HG02678 (cell line): ENCODE measurements at regions not wholly inside any gene's neighbourhood (a gene's known extent, or its start where the extent isn't known, plus 50 kb on each side); places are given as distances from the start of the nearest gene placed in this dataset.

ENCODE experiments used
- ATAC-seq: cut with Tn5 transposase; IDR thresholded peaks from one replicate; pipeline ENCODE4 v1.9.1; 2021; ENCODE audit warnings: mild to moderate bottlenecking, moderate library complexity; ENCODE audit not compliant: unreplicated experiment

DNA sequence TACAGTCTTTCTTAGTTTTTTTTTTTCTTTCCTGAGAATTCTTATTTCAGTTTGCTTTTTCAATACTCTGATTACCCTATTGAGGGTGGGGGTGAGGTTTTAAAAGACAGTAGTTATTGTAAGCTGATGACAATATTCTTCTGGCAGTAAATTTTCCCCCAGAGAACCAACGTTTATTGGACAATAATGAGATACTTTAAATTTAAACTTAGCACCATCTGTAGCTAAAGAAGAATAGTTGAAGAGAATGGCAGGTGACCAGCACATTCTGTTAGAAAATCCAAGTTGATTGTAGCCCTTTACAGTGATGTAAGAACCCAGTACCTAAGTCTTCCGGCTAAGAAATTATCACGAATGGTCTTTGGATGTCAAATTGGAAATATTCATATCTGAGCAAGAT lies 364.6 kb upstream of the LYPLAL1 start:
- ATAC-seq, result no peak

DNA sequence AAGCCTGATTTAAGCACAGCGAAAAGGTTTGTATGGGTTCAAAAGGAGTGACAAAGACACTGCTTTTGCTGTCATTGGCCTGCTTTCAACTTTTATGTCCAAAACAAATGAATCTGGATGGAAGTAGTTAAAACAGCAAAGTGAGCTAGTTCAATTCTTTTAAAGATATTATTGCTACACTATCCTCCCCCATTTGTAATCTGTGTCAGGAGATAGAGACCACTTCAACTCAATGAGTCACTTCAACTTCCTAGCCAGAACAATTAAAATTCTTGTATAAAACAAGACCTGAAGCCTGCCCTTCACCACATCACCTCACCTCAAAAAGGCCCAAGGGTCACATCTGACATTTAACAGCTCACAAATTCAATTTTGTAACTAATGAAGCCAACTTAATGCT lies 364.1 kb upstream of the LYPLAL1 start:
- no peak for ATAC-seq

DNA sequence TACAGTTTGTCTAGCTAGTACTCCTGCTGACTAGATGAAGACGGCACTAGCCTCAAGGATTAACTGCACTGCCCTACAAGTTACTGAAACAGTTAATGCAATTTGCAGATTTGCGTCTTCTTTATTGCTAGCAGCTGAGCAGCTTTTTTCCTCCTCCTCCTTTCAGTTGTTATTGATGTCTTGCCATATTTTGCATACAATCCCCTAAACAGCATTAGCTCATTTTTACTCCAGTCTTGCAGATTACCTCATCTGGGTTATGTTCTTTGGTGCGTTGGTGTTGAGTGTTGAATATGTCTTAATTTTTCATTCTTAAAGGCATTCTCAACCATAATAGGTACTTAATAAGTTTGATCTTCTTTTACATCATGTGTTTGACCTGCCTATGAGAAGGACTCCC lies 363.4 kb upstream of the LYPLAL1 start:
- ATAC-seq, result no peak

DNA sequence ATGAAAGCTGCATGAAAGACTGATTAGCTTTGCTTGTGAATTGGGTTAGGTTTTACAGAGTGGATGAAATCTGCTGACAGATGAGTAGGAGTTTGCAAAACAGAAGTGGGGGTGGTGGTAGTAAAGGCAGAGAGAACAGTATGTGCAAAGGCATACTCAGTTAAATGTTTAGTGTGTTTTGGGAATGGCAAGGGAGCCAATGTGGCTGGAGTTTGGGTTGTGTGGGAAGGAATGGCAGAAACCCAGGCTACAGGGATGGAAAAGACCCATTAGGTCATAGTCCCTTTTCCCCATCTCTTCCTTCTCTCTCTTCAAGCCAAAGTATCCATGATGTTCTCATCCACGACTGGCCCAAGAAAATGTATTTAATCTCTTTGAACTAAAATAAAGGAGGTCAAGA lies 362.2 kb upstream of the LYPLAL1 start:
- no peak for ATAC-seq

DNA sequence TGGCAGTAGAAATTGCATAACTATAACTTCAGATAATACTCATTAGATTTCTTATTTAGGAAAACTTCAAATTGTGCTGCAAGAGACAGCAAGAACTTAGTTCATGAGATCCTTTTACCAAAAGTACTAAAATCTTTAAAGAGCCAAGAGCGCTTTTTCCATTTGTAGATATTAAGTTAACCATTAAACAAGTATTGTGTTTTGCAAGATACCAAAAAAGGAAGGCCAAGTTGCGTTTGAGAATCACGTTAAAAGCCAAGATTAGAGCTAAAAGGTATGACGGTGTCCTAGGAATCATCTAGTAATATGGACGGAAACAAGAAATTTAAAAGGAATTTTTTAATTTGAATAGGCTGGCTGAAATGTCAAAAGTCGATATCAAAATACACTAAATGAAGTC lies 361.3 kb upstream of the LYPLAL1 start:
- no peak for ATAC-seq

DNA sequence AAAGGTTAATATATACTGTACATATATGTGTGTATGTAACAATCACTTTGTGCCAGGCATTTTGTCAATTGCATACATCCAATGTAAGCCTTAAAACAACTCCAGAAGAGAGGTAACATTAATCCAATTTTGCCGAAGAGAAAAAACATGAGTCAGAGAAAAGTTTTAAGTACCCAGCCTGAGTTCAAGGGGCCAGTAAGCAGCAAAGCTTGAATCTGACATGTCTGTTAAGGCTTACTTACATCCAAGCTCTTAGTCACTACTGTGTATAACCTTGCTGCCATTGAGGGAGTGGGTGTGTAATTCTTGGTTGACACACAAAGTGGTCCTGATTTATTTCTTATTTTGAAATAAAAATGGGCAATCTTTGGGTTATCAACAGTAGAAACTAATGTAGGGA lies 360.4 kb upstream of the LYPLAL1 start:
- no peak for ATAC-seq

DNA sequence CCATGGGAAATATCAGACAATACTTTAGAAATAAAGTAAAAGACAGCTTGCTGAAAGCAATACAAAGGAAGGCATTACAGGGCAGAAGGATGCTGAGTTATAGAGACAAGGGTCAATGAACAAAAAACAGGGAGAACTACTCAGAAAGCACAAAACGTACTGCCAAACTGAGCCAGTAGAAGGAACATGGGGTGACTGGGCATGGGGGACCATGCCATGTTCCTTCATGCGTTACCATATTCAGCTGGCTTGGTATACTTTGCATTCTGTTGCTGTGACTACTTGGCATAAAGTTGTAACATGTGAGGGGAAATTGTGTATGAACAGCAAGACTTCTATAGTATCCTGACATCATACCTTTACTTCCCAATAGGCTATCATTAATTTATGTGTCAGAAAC lies 358.6 kb upstream of the LYPLAL1 start:
- no peak for ATAC-seq

DNA sequence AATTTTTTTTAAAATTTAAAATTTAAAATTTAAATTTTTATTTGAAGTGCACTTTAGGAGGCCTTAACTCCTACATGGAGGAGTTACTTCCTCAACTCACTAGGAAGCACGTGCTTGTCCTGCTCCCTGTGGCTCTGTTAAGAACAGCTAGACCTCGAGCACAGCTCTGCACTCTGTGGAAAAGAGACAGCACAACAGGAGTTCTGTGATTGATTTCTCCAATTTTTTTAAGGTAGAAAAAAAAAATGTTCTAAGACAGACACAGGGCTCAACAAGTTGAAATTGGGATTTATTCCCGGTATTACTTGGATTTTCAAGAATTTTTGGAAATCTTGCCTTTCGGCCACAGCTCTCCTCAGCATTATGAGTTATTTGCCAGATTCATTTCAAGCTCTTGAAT lies 356.6 kb upstream of the LYPLAL1 start:
- no peak for ATAC-seq

DNA sequence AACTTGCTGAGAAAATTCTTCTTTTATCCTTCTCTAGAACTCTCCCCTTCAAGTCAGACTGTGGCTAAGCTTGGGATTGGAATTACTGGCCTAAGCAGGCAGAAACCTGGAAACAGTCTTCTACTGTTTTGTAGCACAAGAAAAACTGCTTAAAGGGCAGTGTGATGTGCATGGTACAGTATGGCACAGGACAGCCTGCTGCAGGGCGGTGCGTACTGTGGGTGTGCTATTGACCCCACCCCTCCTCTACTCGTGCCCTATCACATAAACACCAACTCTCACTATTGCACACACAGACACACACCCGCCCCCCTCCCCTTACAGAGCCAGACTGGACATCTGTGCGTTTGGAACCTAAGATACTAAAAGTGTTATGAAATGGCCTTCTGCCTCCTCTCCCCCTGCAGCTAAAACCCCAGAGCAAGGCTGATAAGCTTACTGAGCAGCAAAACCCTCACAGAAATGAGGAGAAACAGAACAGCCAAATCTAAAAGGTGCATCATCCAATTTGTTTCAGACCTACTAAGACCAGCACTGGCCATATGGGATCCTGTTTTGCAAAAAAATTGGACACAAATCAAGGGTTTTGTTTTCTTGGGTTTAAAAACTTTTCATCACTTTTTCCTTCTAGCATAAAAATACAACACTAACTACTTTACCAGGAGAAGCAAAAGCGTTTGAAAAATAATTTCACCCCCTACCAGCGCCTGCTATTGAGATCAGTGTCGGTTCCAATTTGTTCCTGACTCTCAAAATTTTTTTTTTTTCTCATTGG lies 355.8 kb upstream of the LYPLAL1 start:
- ATAC-seq, result no peak

DNA sequence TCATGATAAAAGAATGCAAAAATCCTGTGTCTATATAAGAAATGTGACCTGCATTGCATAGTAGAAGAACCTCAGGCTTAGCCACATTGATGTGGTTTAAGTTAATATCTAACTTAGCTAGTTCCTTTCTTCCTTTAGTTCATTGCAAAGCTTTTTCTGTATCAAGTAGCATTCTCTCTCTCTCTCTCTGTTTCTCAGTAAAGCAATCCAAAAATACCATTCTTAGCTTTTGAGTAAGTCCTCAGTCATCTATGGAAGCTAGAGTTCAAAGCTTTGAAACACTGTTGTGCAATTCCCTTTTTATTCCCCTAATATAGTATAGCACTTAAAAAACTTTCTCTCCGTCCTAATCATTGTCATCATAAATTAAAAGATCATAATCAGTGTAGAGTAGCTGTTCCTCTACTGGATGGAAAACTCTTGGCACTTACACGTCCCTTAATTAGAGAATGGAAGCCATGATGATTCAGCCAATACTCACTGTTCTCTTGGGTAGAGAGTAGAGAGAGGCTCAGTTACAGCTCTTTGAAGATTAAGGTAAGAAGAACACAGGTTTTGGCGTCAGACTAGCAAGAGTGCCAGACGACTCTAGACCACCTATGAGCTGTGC lies 350.3 kb upstream of the LYPLAL1 start:
- peak; percentile 71 for ATAC-seq

DNA sequence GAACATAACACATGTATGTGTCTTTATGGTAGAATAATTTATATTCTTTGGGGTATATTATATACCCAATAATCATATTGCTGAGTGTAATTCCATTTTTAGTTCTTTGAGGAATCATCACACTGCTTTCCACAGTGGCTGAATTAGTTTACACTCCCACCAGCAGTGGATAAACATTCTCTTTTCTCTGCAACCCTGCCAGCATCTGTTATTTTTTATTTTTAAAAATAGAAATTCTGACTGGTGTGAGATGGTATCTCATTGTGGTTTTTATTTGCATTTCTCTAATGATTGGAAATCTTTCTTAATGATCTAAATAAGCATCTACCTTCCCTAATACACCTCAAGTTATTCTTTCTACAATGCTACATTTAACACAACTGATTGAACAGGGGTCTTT lies 346.2 kb upstream of the LYPLAL1 start:
- no peak for ATAC-seq

DNA sequence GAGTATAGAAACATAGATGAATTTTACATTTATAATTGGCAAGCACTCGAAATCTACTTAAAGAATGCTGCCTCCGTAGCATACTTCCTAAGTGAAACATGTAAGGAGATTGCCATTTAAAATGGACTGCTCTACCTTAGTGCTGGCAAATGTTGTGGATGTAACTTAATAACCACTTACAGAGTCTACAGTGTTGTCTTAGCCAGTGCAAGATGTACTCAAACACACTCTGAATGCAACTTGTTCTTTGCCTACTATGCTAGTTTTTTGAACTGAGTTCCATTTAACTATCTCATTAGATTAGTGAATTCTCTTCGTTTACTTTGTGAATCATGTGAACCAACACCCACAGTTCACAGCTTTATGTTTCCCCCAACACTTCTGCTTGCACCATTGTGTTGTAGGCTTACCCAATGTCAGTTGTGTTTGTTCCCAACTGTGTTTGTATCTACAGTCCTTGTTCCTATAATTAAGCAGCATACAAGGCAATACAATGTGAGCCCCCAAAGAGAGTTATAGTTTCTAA lies 345.5 kb upstream of the LYPLAL1 start:
- ATAC-seq, result no peak

DNA sequence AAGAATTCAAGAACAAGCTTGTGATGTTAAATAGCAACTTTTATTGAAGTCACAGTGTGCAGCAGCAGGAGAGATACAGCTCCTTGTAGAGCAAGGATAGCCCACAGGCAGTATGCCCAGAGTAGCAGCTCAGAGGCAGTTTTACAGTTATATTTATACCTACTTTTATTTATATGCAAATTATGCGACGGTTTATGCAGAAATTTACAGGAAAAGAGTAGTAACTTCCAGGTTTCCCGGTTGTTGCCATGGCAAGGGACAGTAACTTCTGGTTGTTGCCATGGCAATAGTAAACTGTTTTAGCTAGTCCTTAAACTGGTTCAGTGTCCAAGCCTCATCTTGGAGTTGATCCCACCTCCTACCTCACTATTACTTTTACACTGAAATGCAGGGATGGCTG lies 344.6 kb upstream of the LYPLAL1 start:
- ATAC-seq, result no peak

DNA sequence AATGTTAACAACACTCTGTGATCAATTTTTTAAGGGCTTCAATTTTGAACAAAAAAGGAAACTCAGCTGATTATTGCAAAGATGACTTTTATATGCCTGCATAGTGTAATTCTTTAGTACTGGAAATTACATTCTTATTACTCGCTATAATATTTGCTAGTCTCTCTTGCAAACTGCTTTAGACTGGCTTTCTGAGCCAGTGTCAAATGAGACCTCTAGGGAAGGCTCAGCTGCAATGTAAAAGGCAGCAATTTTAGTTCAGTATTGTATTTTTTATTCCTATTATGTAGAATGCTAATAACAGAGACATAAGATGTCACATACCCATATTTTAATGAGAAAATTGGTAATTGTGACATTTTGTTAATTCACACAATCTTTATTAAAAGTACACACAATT lies 338.1 kb upstream of the LYPLAL1 start:
- ATAC-seq, result no peak

DNA sequence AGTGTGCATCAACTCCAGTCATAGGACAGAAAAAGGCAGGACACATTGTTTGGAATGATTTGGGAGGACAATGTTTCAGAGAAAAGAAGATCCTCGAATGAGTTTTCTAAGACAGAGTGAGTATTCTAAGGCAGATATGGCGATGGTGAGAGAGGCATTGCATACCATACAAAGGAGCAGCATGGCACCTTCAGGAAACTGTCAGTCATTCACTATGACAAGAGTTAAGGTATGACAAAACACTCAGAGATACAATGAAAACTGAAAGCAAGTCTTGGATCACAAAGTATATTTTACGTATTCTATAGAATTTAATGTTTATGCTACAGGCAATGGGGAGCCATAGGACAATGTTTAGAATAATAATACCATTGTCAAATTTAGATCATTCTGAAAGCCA lies 337.4 kb upstream of the LYPLAL1 start:
- ATAC-seq, result no peak

DNA sequence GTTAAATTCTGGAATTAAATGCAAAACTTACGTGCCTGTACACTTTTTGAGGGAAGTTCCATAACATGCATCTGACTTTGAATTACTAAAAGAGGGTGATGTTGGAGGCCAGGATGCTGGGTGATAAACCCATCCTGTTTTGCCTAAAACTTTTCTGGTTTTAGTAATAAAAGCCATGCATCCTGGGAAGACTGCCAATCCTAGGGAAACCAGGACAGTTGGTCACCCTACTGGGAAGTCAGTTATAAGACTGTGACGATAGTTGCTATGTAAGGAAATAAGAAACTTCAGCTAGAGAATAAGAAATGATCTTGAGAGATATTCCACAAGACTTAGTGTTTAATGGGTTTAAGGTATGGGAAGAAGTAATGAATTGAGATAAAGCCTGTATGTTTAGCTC lies 336.6 kb upstream of the LYPLAL1 start:
- no peak for ATAC-seq

DNA sequence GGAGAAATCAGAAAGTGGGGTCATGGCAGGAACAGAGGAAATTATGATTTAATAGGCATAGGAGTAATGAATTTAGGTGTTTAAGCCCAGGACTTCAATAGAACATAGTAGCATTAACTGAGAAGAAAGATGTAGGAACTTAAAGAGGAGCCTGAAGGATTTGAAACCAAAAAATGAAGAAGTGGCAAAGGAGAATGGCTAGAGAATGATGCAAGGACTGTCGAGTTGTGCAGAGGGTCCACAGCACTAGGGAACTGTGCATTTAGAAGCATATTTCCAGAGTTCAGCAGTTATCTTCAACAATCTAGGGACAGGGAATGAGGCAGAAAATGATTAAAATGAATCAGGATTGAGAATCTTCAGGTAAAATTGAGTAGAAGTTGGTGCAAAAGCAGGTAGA lies 328.1 kb upstream of the LYPLAL1 start:
- ATAC-seq, result no peak

DNA sequence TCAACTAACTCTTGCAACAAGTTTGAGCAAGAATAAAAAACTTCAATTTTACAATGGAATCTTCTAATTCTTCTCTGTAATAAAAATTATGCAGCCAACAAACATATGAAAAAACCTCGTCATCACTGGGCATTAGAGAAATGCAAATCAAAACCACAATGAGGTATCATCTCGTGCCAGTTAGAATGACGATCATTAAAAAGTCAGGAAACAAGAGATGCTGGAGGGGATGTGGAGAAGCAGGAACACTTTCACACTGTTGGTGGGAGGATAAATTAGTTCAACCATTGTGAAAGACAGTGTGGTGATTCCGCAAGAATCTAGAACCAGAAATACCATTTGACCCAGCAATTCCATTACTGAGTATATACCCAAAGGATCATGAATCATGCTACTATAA lies 327.5 kb upstream of the LYPLAL1 start:
- no peak for ATAC-seq

DNA sequence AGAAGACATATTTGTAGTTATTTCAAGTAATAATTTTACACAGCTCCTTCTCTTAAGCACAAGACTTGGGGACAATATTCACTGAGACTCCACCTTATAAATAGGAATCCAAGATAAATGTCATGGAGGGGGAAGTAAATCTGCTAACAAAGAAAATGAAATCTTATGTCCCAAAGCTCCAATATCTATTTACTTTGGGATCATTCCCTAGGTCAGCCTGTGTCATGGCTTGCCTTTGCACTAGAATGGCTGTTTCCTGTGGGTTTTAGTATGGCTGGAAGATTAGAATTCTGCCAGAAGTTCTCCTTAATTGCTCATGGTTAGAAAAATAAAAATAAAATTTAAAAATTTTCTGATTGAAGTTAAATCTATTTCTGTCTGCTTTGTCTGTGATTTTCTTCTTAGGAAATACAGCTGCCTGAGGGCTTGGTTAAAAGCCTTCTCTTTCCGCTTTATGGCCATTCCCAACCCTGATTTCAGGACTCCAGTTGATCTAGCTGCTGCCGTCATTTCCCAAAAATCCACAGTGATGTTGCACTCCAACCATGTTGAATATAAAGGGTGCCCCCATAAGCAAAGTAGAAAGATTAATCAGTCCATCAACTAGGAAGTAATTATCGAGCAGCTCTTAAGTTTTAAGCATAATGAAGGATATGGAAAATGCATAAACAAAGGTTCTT lies 326.4 kb upstream of the LYPLAL1 start:
- no peak for ATAC-seq

DNA sequence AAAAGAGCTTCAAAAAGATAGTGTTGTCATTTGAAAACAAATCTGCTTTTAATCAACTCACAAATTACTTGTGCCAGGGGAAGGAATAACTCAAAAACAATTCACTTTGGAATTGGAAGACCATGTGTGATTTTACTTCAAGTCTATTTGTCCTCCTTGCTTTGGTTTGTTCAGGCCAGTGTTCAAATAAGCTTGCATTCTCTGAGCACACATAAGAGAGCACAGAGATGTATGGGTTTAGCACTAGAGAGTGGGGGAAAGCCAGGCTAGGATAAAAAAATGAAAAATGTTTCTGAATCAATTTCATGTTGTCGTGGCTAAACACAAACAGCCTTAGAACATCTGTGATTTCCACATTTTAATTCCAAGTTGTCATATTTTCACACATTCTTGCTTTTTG lies 325.7 kb upstream of the LYPLAL1 start:
- no peak for ATAC-seq

DNA sequence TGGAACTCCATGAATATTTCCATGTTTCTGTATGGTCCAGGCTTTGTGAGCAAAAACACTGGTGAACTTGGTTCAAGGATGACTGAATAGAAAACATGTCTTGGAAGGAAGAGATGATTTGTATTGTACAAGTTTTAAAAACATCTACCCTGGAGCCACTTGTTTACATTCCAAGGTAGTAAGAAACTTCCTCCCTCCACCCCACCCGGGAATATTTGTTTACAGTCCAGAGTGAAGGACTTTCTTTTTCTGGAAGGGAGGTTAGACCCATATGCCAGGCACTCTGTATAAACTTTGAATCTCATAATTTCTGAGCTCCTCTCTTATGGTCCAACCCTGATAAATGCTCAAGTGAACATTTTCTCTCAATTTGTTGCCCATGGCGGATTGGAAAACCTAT lies 323.3 kb upstream of the LYPLAL1 start:
- no peak for ATAC-seq

DNA sequence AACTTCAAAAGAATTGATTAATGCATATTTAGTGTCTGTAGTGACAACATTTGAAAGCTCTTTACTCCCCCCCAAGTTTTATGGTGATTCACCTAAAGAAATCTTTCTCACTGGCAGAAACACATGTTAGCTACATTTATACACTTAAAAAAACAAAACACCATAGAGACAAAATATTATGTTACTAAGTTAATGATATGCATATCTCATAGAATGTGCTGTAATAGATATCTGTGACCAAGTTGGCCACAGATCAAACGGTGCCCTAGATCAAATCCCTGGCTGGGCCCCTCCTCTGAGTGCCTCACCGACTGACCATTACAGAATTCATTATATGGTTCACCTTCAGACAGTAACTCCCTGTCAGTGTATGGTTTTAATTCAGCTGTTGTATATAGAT lies 322.1 kb upstream of the LYPLAL1 start:
- ATAC-seq, result no peak
